ENCODE measurements at regions not wholly inside any gene's neighbourhood (a gene's known extent, or its start where the extent isn't known, plus 50 kb on each side); places are given as distances from the start of the nearest gene placed in this dataset.

DNA sequence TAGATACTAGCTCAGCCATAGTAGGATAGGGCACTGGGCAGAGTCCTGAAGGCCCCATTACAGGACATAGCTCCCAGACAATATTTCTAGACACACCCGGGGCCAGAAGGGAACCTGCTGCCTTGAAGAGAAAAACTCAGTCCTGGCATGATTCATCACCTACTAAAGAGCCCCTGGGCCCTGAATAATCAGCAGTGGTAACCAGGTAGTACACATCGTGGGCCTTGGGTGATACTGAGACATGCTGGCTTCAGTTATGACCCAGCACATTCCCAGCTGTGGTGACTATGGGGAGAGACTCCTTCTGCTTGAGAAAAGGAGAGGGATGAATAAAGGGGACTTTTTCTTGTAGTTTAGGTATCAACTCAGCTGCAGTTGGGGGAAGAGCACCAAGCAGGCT, 104.3 kb upstream of the STK26 start:
- DNase-seq (ENCODE audit: low read depth): no peak
- no peak overlapping the region for H3K4me3 ChIP-seq (ENCODE audit: low read depth, low read length)
- TF ChIP-seq, protein P1, sequence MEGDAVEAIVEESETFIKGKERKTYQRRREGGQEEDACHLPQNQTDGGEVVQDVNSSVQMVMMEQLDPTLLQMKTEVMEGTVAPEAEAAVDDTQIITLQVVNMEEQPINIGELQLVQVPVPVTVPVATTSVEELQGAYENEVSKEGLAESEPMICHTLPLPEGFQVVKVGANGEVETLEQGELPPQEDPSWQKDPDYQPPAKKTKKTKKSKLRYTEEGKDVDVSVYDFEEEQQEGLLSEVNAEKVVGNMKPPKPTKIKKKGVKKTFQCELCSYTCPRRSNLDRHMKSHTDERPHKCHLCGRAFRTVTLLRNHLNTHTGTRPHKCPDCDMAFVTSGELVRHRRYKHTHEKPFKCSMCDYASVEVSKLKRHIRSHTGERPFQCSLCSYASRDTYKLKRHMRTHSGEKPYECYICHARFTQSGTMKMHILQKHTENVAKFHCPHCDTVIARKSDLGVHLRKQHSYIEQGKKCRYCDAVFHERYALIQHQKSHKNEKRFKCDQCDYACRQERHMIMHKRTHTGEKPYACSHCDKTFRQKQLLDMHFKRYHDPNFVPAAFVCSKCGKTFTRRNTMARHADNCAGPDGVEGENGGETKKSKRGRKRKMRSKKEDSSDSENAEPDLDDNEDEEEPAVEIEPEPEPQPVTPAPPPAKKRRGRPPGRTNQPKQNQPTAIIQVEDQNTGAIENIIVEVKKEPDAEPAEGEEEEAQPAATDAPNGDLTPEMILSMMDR (conservative IDR thresholded peaks at IDR 0.05; ENCODE audit: low read depth, low read length): no peak

GRCh38 chrX:131923614-131924250, 99.4 kb upstream of the STK26 start:
- no peak overlapping the region for H3K4me3 ChIP-seq (ENCODE audit: low read depth, low read length)
- TF ChIP-seq, protein P1 (conservative IDR thresholded peaks at IDR 0.05; ENCODE audit: low read depth, low read length): no peak
- DNase-seq (ENCODE audit: low read depth): no peak

GRCh38 chrX:131938749-131939148, 84.4 kb upstream of the STK26 start:
- H3K4me3 ChIP-seq (ENCODE audit: low read depth, low read length): no peak overlapping the region
- DNase-seq (ENCODE audit: low read depth): no peak
- TF ChIP-seq, protein P1 (conservative IDR thresholded peaks at IDR 0.05; ENCODE audit: low read depth, low read length): no peak

DNA sequence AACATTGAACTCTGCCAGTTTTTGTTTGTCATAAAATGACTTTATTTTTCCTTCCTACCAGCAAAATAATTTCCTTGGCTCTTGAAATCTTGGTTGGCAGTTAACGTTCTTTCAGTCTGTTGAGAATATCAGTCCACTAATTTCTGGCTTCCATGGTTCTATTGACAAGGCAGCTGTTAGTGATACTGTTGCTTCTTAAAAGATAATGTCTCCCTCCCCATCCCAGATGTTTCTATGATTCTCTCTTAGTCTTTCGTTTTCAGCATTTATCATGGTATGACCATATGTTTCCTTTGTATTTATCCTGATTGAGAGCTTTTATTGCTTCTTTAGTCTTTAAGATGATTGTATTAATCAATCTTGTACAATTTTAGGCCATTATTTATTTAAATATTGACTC, 81.1 kb upstream of the STK26 start:
- H3K4me3 ChIP-seq (ENCODE audit: low read depth, low read length): no peak overlapping the region
- no peak for DNase-seq (ENCODE audit: low read depth)
- TF ChIP-seq, protein P1 (conservative IDR thresholded peaks at IDR 0.05; ENCODE audit: low read depth, low read length): no peak

- DNase-seq (ENCODE audit: low read depth): no peak
- TF ChIP-seq, protein P1 (conservative IDR thresholded peaks at IDR 0.05; ENCODE audit: low read depth, low read length): no peak
- no peak overlapping the region for H3K4me3 ChIP-seq (ENCODE audit: low read depth, low read length)
Measured at GRCh38 chrX:131944936-131945902, 77.9 kb upstream of the STK26 start.

- TF ChIP-seq, protein P1 (conservative IDR thresholded peaks at IDR 0.05; ENCODE audit: low read depth, low read length): no peak
- DNase-seq (ENCODE audit: low read depth): no peak
- H3K4me3 ChIP-seq (ENCODE audit: low read depth, low read length): no peak overlapping the region
Measured at GRCh38 chrX:131951166-131951565, 71.9 kb upstream of the STK26 start.

Measured in epithelial cell of proximal tubule (primary cell).